Smooth muscle cell (in vitro differentiated cells): ENCODE measurements at regions not wholly inside any gene's neighbourhood (a gene's known extent, or its start where the extent isn't known, plus 50 kb on each side); places are given as distances from the start of the nearest gene placed in this dataset.

Source experiments
- DNase-seq: peaks from one replicate; lab custom pipeline; 2025; ENCODE audit not compliant: unreplicated experiment; lab: John Stamatoyannopoulos, UW
- H2AFZ ChIP-seq: fragments of 200-600 bp; sonication (generic); 2 replicates; pipeline ENCODE4 v1.6.0; 2016; ENCODE audit warnings: antibody characterized with exemption, low read depth, mild to moderate bottlenecking
- H3F3A ChIP-seq: fragments of 200-600 bp; sonication (generic); 2 replicates; pipeline ENCODE4 v1.6.0; 2017; ENCODE audit warnings: antibody characterized with exemption, low read depth
- H3K27ac ChIP-seq: fragments of 200-600 bp; sonication (generic); 2 replicates; pipeline ENCODE4 v1.5.1; 2016; ENCODE audit warnings: low read depth, mild to moderate bottlenecking
- H3K27me3 ChIP-seq: fragments of 200-600 bp; sonication (generic); 2 replicates; pipeline ENCODE4 v1.6.1; 2016; ENCODE audit warnings: low read depth, mild to moderate bottlenecking
- H3K36me3 ChIP-seq: fragments of 200-600 bp; sonication (generic); 2 replicates; pipeline ENCODE4 v1.5.1; 2016; ENCODE audit warnings: low read depth
- H3K4me1 ChIP-seq: fragments of 200-600 bp; sonication (generic); 2 replicates; pipeline ENCODE4 v1.5.1; 2016; ENCODE audit warnings: low read depth
- H3K4me2 ChIP-seq: fragments of 200-600 bp; sonication (generic); 2 replicates; pipeline ENCODE4 v1.6.0; 2016; ENCODE audit warnings: mild to moderate bottlenecking
- H3K4me3 ChIP-seq: fragments of 200-600 bp; sonication (generic); 2 replicates; pipeline ENCODE4 v1.5.1; 2016; ENCODE audit warnings: mild to moderate bottlenecking
- H3K79me2 ChIP-seq: fragments of 200-600 bp; sonication (generic); 2 replicates; pipeline ENCODE4 v1.6.0; 2016; ENCODE audit warnings: low read depth, mild to moderate bottlenecking
- H3K9ac ChIP-seq: fragments of 200-600 bp; sonication (generic); 2 replicates; pipeline ENCODE4 v1.6.0; 2016; ENCODE audit warnings: low read depth
- H3K9me3 ChIP-seq: fragments of 200-600 bp; sonication (generic); replicated peaks from 2 replicates; pipeline ENCODE4 v1.5.1; 2016; ENCODE audit warnings: low read depth
- H4K20me1 ChIP-seq: fragments of 200-600 bp; sonication (generic); 2 replicates; pipeline ENCODE4 v1.6.0; 2016; ENCODE audit warnings: low read depth
- CTCF ChIP-seq: fragments of 200-600 bp; sonication (generic); IDR thresholded peaks from 2 replicates; pipeline ENCODE4 v1.5.1; 2017; ENCODE audit warnings: borderline replicate concordance, mild to moderate bottlenecking, antibody characterized with exemption; ENCODE audit not compliant: insufficient read depth, poor library complexity, severe bottlenecking
- WGBS: methylation state at CpG from one replicate; pipeline ENCODE4 v1.1.7; 2016; ENCODE audit warnings: low lambda C conversion rate; 5-methylcytosine and 5-hydroxymethylcytosine counted together

- DNase-seq, result no peak
- no peak overlapping the region for H3K9ac ChIP-seq
- no peak overlapping the region for H3K4me3 ChIP-seq
- no peaks in the 10 kb centered on the region for H4K20me1 ChIP-seq
- H3K79me2 ChIP-seq, result no peaks in the 10 kb centered on the region
- peaks cover 5% of the 10 kb centered on the region for H3K4me1 ChIP-seq
- TF ChIP-seq CTCF, result no peak
- H3K9me3 ChIP-seq, result no peaks in the 10 kb centered on the region
- no peak overlapping the region for H2AFZ ChIP-seq
- H3K36me3 ChIP-seq, result no peaks in the 10 kb centered on the region
- H3F3A ChIP-seq, result no peaks in the 10 kb centered on the region
- H3K4me2 ChIP-seq, result no peak overlapping the region
- no peaks in the 10 kb centered on the region for H3K27me3 ChIP-seq
- 100% methylated on average over 1 of the region's 1 CpG for WGBS
- H3K27ac ChIP-seq, result no peak overlapping the region
Measured at GRCh38 chr4:24315056-24315455, 269.3 kb downstream of the DHX15 start.

GRCh38 chr4:24312261-24312913, 272.0 kb downstream of the DHX15 start:
- Histone ChIP-seq H3K4me2 (no peak overlapping the region), H3K36me3 (no peaks in the 10 kb centered on the region), H3K4me1 (peaks cover 3% of the 10 kb centered on the region), H3K27me3 (no peaks in the 10 kb centered on the region), H3K27ac (no peak overlapping the region), H3F3A (no peaks in the 10 kb centered on the region), H4K20me1 (no peaks in the 10 kb centered on the region), H3K79me2 (no peaks in the 10 kb centered on the region), H3K4me3 (no peak overlapping the region), H3K9me3 (no peaks in the 10 kb centered on the region), H3K9ac (no peak overlapping the region), H2AFZ (no peak overlapping the region)
- WGBS, result 80% methylated on average over 3 of the region's 3 CpGs
- DNase-seq, result no peak
- TF ChIP-seq CTCF, result no peak

- Histone ChIP-seq H3K79me2 (no peaks in the 10 kb centered on the region), H2AFZ (no peak overlapping the region), H3K27me3 (no peaks in the 10 kb centered on the region), H3K9me3 (no peaks in the 10 kb centered on the region), H4K20me1 (no peaks in the 10 kb centered on the region), H3K36me3 (no peaks in the 10 kb centered on the region), H3K9ac (no peak overlapping the region), H3K4me1 (no peaks in the 10 kb centered on the region), H3K27ac (no peak overlapping the region), H3K4me2 (no peak overlapping the region), H3F3A (no peaks in the 10 kb centered on the region), H3K4me3 (no peak overlapping the region)
- 89% methylated on average over 2 of the region's 2 CpGs for WGBS
- TF ChIP-seq CTCF, result no peak
- no peak for DNase-seq
Measured at GRCh38 chr4:24303926-24304325, 280.4 kb downstream of the DHX15 start.

GRCh38 chr4:24298911-24299310, 285.4 kb downstream of the DHX15 start:
- no peaks in the 10 kb centered on the region for H3K9me3 ChIP-seq
- H3K27ac ChIP-seq, result no peak overlapping the region
- H3K4me2 ChIP-seq, result no peak overlapping the region
- no peak for DNase-seq
- no peaks in the 10 kb centered on the region for H4K20me1 ChIP-seq
- H3F3A ChIP-seq, result no peaks in the 10 kb centered on the region
- no peak overlapping the region for H3K9ac ChIP-seq
- no peaks in the 10 kb centered on the region for H3K4me1 ChIP-seq
- no peak for TF ChIP-seq CTCF
- H3K27me3 ChIP-seq, result no peaks in the 10 kb centered on the region
- H3K36me3 ChIP-seq, result no peaks in the 10 kb centered on the region
- 96% methylated on average over 3 of the region's 3 CpGs for WGBS
- no peaks in the 10 kb centered on the region for H3K79me2 ChIP-seq
- H2AFZ ChIP-seq, result no peak overlapping the region
- no peak overlapping the region for H3K4me3 ChIP-seq
